ENCODE measurements at regions not wholly inside any gene's neighbourhood (a gene's known extent, or its start where the extent isn't known, plus 50 kb on each side); places are given as distances from the start of the nearest gene placed in this dataset.

DNA sequence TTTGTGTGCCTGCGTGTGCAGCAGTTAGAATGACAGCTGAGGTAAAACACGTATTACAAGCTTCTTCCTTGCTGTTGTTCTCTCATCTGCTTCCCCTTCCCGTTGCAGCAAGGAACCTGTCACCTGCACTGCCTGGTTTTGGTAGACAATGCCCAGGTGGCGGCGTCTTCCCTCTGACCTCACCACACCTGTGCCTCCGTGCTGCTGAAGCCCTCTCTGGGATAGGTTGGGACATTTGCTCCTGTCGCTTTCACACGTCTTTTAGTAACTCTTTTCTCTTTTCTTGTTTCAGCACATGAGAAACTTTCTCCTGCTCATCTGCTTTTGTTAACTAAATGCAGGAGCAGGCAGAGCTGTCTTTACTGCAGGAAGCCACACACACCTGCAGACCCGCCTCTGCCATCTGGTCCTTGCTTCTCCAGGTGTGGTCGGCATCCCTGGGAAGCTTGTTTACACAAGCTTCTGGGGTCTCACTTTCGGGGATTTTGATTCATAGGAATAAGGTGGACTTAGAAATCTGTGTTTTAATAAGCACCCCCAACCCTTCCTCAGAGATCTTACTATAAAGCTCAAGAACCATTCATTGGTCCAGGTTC is 60.7 kb upstream of the EXOC6 start:
- TF ChIP-seq, protein P1, sequence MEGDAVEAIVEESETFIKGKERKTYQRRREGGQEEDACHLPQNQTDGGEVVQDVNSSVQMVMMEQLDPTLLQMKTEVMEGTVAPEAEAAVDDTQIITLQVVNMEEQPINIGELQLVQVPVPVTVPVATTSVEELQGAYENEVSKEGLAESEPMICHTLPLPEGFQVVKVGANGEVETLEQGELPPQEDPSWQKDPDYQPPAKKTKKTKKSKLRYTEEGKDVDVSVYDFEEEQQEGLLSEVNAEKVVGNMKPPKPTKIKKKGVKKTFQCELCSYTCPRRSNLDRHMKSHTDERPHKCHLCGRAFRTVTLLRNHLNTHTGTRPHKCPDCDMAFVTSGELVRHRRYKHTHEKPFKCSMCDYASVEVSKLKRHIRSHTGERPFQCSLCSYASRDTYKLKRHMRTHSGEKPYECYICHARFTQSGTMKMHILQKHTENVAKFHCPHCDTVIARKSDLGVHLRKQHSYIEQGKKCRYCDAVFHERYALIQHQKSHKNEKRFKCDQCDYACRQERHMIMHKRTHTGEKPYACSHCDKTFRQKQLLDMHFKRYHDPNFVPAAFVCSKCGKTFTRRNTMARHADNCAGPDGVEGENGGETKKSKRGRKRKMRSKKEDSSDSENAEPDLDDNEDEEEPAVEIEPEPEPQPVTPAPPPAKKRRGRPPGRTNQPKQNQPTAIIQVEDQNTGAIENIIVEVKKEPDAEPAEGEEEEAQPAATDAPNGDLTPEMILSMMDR (IDR thresholded peaks at IDR 0.05; ENCODE audit: insufficient read depth, low read length, poor library complexity, severe bottlenecking): no peak
- TF ChIP-seq EZH2phosphoT487 (conservative IDR thresholded peaks at IDR 0.05; ENCODE audit: low read length): no peak
